Endodermal cell (in vitro differentiated cells): ENCODE measurements at regions not wholly inside any gene's neighbourhood (a gene's known extent, or its start where the extent isn't known, plus 50 kb on each side); places are given as distances from the start of the nearest gene placed in this dataset.

ENCODE experiments used
- DNase-seq: peaks from one replicate; pipeline ENCODE4 v3.0.0-alpha.2; 2017
- H3K27ac ChIP-seq: 2 replicates; pipeline ENCODE4 v1.5.1; 2013; ENCODE audit warnings: mild to moderate bottlenecking, low read depth, low read length, moderate library complexity
- H3K27me3 ChIP-seq: 2 replicates; pipeline ENCODE4 v1.6.1; 2013; ENCODE audit warnings: mild to moderate bottlenecking, low read length, moderate library complexity; ENCODE audit not compliant: insufficient read depth, control insufficient read depth, poor library complexity, severe bottlenecking
- H3K36me3 ChIP-seq: 2 replicates; pipeline ENCODE4 v1.7.0; 2013; ENCODE audit warnings: mild to moderate bottlenecking, low read length, moderate library complexity; ENCODE audit not compliant: control insufficient read depth, insufficient read depth
- H3K4me1 ChIP-seq: one replicate; pipeline ENCODE4 v1.7.0; 2013; ENCODE audit warnings: low read length; ENCODE audit not compliant: control insufficient read depth, insufficient read depth
- H3K4me3 ChIP-seq: 2 replicates; pipeline ENCODE4 v1.5.1; 2013; ENCODE audit warnings: mild to moderate bottlenecking, low read length, moderate library complexity
- H3K9ac ChIP-seq: 2 replicates; pipeline ENCODE4 v1.6.1; 2013; ENCODE audit warnings: mild to moderate bottlenecking, low read length, moderate library complexity; ENCODE audit not compliant: poor library complexity, severe bottlenecking; ENCODE audit errors: extremely low read depth
- H3K9me3 ChIP-seq: 2 replicates; pipeline ENCODE4 v1.6.1; 2013; ENCODE audit warnings: mild to moderate bottlenecking, low read length, moderate library complexity; ENCODE audit not compliant: control insufficient read depth
- H3K27ac Mint-ChIP-seq: 2 replicates; pipeline ENCODE4 v1.8.0; 2020; ENCODE audit warnings: mixed read lengths
- H3K27me3 Mint-ChIP-seq: 2 replicates; pipeline ENCODE4 v1.8.0; 2021; ENCODE audit warnings: mild to moderate bottlenecking, mixed read lengths; ENCODE audit not compliant: insufficient read depth
- H3K36me3 Mint-ChIP-seq: 2 replicates; pipeline ENCODE4 v1.8.0; 2020; ENCODE audit warnings: low read depth, mixed read lengths
- H3K4me1 Mint-ChIP-seq: 2 replicates; pipeline ENCODE4 v1.8.0; 2020; ENCODE audit warnings: mixed read lengths
- H3K4me3 Mint-ChIP-seq: 2 replicates; pipeline ENCODE4 v1.8.0; 2020; ENCODE audit warnings: mild to moderate bottlenecking, moderate library complexity, mixed read lengths
- H3K9me3 Mint-ChIP-seq: 2 replicates; pipeline ENCODE4 v1.8.0; 2020; ENCODE audit warnings: mild to moderate bottlenecking, mixed read lengths
- WGBS, 2 experiments: methylation state at CpG; one replicate each; pipeline versions ENCODE4 v1.1.5 to v1.1.7; 2013; ENCODE audit warnings: missing lambda C conversion rate in 2 of 2, mixed read lengths in 1 of 2; ENCODE audit not compliant: insufficient coverage in 1 of 2, insufficient read length in 1 of 2; 5-methylcytosine and 5-hydroxymethylcytosine counted together
- TF ChIP-seq, protein P1 (sequence below): fragments of 200-600 bp; sonication (generic); conservative IDR thresholded peaks from 2 replicates; pipeline ENCODE4 v1.5.0; 2021; ENCODE audit warnings: antibody characterized with exemption, mild to moderate bottlenecking

- no peaks in the 10 kb centered on the region for H3K36me3 ChIP-seq
- WGBS, 2 experiments, result 80 to 86% methylated on average over 15 to 29 of the region's 29 CpGs
- no peaks in the 10 kb centered on the region for H3K36me3 Mint-ChIP-seq
- no peak overlapping the region for H3K27ac ChIP-seq
- TF ChIP-seq, protein P1, sequence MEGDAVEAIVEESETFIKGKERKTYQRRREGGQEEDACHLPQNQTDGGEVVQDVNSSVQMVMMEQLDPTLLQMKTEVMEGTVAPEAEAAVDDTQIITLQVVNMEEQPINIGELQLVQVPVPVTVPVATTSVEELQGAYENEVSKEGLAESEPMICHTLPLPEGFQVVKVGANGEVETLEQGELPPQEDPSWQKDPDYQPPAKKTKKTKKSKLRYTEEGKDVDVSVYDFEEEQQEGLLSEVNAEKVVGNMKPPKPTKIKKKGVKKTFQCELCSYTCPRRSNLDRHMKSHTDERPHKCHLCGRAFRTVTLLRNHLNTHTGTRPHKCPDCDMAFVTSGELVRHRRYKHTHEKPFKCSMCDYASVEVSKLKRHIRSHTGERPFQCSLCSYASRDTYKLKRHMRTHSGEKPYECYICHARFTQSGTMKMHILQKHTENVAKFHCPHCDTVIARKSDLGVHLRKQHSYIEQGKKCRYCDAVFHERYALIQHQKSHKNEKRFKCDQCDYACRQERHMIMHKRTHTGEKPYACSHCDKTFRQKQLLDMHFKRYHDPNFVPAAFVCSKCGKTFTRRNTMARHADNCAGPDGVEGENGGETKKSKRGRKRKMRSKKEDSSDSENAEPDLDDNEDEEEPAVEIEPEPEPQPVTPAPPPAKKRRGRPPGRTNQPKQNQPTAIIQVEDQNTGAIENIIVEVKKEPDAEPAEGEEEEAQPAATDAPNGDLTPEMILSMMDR, result no peak
- no peaks in the 10 kb centered on the region for H3K27me3 Mint-ChIP-seq
- H3K9ac ChIP-seq, result no peak overlapping the region
- H3K4me1 ChIP-seq, result no peaks in the 10 kb centered on the region
- H3K9me3 Mint-ChIP-seq, result peaks cover 78% of the 10 kb centered on the region
- no peak overlapping the region for H3K4me3 Mint-ChIP-seq
- H3K9me3 ChIP-seq, result peaks cover 77% of the 10 kb centered on the region
- DNase-seq, result no peak
- no peaks in the 10 kb centered on the region for H3K4me1 Mint-ChIP-seq
- H3K27ac Mint-ChIP-seq, result no peak overlapping the region
- H3K4me3 ChIP-seq, result no peak overlapping the region
- no peaks in the 10 kb centered on the region for H3K27me3 ChIP-seq
Observed at GRCh38 chr16:35195173-35195863, 1735.9 kb downstream of the TP53TG3F start.

GRCh38 chr16:35195864-35196216 is 1736.4 kb downstream of the TP53TG3F start:
- Mint-ChIP-seq H3K27me3 (no peaks in the 10 kb centered on the region), H3K4me1 (no peaks in the 10 kb centered on the region), H3K36me3 (no peaks in the 10 kb centered on the region), H3K4me3 (no peak overlapping the region), H3K9me3 (peaks cover 81% of the 10 kb centered on the region), H3K27ac (no peak overlapping the region)
- Histone ChIP-seq H3K27me3 (no peaks in the 10 kb centered on the region), H3K9me3 (peaks cover 78% of the 10 kb centered on the region), H3K4me1 (no peaks in the 10 kb centered on the region), H3K27ac (no peak overlapping the region), H3K4me3 (no peak overlapping the region), H3K9ac (no peak overlapping the region), H3K36me3 (no peaks in the 10 kb centered on the region)
- TF ChIP-seq, protein P1, result no peak
- DNase-seq, result no peak
- 92 to 96% methylated on average over 10 to 15 of the region's 15 CpGs for WGBS, 2 experiments

DNA sequence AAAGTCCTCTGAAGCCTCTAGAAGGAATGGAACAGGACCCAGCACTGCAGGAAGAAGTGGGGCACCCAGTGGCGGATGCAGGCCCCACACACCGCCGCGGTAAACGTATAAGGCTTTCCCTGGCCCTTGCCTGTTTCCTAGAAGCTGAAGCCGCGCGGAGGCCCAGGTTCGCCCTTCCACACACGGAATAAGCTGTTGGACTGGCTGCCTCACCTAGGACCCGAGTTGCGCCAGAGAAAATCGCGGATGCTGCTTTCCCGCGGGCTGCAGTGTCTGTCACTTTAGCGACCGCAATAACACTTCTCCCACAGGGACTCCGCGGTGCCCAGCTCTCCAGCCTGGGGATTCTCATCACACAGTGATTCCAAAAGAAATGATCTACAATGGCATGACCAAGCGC is 1736.9 kb downstream of the TP53TG3F start:
- no peak overlapping the region for H3K4me3 Mint-ChIP-seq
- peaks cover 85% of the 10 kb centered on the region for H3K9me3 Mint-ChIP-seq
- no peaks in the 10 kb centered on the region for H3K4me1 Mint-ChIP-seq

More for the DNA sequence above, 1736.9 kb downstream of the TP53TG3F start:
- no peak for DNase-seq
- no peak overlapping the region for H3K9ac ChIP-seq
- no peak overlapping the region for H3K27ac Mint-ChIP-seq
- H3K4me3 ChIP-seq, result no peak overlapping the region
- TF ChIP-seq, protein P1, result no peak
- WGBS, 2 experiments, result 86 to 94% methylated on average over 9 to 21 of the region's 21 CpGs
- H3K27ac ChIP-seq, result no peak overlapping the region
- no peaks in the 10 kb centered on the region for H3K27me3 ChIP-seq
- no peaks in the 10 kb centered on the region for H3K36me3 ChIP-seq
- H3K36me3 Mint-ChIP-seq, result no peaks in the 10 kb centered on the region
- H3K27me3 Mint-ChIP-seq, result no peaks in the 10 kb centered on the region
- H3K4me1 ChIP-seq, result no peaks in the 10 kb centered on the region
- peaks cover 78% of the 10 kb centered on the region for H3K9me3 ChIP-seq
